GM13976 (cell line): ENCODE measurements at regions not wholly inside any gene's neighbourhood (a gene's known extent, or its start where the extent isn't known, plus 50 kb on each side); places are given as distances from the start of the nearest gene placed in this dataset.

Experiments used
- DNase-seq: peaks from one replicate; pipeline ENCODE4 v3.0.0; 2012; ENCODE audit warnings: low spot score
- in situ Hi-C: fragments of 300-500 bp; cut with MboI; formaldehyde crosslinking; loops from one replicate; pipeline ENCODE4 v1.12.0; 2022; ENCODE audit warnings: low sequenced_read_pairs, mixed read lengths, inconsistent platforms; ENCODE audit not compliant: unreplicated experiment
- TF ChIP-seq, protein P1 (sequence below): IDR thresholded peaks from 2 replicates; pipeline ENCODE4 v1.5.1; 2012; ENCODE audit warnings: borderline replicate concordance, mild to moderate bottlenecking; ENCODE audit not compliant: insufficient read depth; ENCODE audit errors: extremely low read depth, missing control alignments, control extremely low read depth

- in situ Hi-C loops = no loop called here
- TF ChIP-seq, protein P1, sequence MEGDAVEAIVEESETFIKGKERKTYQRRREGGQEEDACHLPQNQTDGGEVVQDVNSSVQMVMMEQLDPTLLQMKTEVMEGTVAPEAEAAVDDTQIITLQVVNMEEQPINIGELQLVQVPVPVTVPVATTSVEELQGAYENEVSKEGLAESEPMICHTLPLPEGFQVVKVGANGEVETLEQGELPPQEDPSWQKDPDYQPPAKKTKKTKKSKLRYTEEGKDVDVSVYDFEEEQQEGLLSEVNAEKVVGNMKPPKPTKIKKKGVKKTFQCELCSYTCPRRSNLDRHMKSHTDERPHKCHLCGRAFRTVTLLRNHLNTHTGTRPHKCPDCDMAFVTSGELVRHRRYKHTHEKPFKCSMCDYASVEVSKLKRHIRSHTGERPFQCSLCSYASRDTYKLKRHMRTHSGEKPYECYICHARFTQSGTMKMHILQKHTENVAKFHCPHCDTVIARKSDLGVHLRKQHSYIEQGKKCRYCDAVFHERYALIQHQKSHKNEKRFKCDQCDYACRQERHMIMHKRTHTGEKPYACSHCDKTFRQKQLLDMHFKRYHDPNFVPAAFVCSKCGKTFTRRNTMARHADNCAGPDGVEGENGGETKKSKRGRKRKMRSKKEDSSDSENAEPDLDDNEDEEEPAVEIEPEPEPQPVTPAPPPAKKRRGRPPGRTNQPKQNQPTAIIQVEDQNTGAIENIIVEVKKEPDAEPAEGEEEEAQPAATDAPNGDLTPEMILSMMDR = no peak
- no peak for DNase-seq
These were observed 612.6 kb downstream of the DACH1 start for GRCh38 chr13:71254384-71254783.

- no peak for DNase-seq
- in situ Hi-C loops = no loop called here
- TF ChIP-seq, protein P1 = no peak
These were observed 614.8 kb downstream of the DACH1 start for GRCh38 chr13:71252184-71252704.

DNA sequence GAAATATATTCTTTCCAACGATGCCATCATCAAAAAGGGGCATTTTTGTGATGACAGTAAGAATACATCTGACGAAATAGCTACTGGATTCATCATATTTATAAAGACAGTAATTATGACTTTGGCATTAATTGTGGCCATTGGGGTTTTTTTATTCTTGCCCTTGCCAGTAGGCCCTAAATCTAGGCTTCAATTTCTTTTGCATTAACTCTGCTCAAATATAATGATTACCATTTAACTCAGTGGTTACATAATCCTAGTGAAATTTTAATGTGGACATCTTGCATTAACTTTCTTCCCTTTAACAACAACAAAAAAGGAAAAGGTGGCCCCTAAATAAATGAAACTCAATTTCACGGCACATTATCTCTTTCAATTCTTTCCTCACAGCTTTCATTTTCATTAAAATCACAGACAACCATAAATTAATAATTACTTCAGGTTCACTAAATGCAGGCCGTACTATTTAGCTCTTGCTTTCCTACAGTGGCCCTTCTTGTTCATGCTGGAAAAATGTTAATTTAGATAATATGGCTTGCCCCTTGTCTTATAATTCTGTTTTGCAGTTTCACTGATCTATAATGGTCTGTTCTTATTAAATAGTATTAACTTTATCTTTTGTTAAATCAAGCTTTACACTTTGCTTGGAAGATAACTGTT, 615.6 kb downstream of the DACH1 start:
- no peak for DNase-seq
- TF ChIP-seq, protein P1 = no peak
- in situ Hi-C loops = no loop called here

GRCh38 chr13:71249011-71249410, 618.0 kb downstream of the DACH1 start:
- TF ChIP-seq, protein P1 = no peak

DNA sequence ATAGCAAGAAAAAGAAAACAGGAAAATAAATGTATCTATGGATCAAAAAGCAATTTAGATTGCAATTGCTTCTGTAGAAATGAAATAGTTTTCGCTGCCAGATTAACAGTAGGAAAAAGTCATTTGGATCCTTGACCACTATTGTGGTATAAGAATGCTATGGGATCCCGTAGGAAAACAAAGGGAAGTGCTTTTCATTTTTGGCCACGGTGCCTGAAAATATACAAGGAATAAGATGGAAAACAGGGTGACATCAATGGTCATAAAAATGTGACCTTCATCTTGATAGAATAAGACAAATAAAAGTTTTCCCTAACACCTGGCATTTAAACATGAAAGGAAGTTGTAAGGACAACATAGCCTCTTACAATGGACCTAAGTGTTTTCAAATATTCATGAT, 622.8 kb downstream of the DACH1 start:
- TF ChIP-seq, protein P1 = no peak
- no peak for DNase-seq
- in situ Hi-C loops = no loop called here

More at GRCh38 chr13:71249011-71249410, 618.0 kb downstream of the DACH1 start:
- in situ Hi-C loops = no loop called here
- DNase-seq = no peak

DNA sequence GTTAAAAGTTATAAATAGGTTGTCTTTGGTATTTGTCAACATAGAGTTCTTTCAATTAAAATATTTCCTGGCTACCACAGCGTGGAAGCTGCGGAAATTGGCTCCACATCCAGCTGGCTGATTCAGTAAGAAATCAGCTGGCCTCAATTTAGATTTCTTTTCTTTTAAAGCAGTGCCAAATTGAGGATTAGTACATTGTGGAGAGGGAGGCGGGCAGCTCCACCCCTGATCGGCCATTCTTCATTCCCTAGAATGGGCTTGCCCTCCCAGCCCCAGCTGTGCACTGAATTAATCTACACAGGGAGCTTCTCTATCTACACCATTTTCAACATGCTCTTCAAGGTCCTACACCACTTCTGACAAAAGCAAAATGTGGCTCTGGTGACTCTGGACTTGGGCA, 624.8 kb downstream of the DACH1 start:
- TF ChIP-seq, protein P1 = no peak
- in situ Hi-C loops = no loop called here
- DNase-seq = no peak
